ENCODE measurements at regions not wholly inside any gene's neighbourhood (a gene's known extent, or its start where the extent isn't known, plus 50 kb on each side); places are given as distances from the start of the nearest gene placed in this dataset.

DNA sequence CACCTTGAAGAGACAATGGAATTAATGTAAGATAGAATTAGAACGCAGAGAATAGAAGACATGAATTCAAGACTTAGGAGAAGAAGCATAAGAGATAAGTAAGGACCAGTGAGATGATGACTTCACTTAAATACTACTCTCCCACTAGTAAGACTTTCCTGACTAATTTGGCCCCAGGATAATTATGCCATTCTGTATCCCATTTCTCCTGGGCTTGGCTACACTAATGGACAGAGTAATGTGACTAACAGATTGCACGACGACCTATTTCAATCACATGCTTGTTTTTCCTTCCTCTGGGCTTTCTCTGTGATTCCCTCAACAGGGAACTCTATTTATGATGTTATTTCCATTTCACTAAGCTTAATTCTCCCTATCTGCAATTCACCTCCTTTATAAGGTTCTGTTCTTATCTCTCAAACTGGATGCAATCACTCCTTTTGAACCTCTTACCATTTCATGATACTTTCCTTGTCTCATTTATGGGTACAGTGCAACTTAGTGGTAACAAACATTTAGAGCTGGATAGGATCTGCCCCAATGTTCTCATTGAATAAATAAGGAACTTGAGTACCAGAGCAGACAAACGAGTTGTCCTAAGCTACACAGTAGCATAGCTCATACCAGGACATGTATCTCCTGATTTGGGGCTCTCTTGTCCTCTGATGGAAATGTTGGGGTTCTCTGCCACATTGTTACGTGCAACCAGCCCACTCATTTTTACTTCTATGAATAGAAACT is 102.7 kb downstream of the BTG1 start:
- no peaks in the 10 kb centered on the region for H3K79me2 ChIP-seq (ENCODE audit: insufficient read depth, low read depth)
- H4K20me1 ChIP-seq (ENCODE audit: insufficient read depth), result no peaks in the 10 kb centered on the region
- H2AFZ ChIP-seq (ENCODE audit: low read depth), result no peak overlapping the region
- no peak overlapping the region for H3K4me3 ChIP-seq (IDR thresholded peaks at IDR 0.05; ENCODE audit: insufficient read depth, low read depth, low read length)
- H3K4me1 ChIP-seq (ENCODE audit: low read depth, poor library complexity, severe bottlenecking), result no peaks in the 10 kb centered on the region
- no peak for TF ChIP-seq CTCF (conservative IDR thresholded peaks at IDR 0.05; ENCODE audit: low read depth, low read length)
- H3K9ac ChIP-seq, result no peak overlapping the region
- no peak overlapping the region for H3K4me2 ChIP-seq
- no peaks in the 10 kb centered on the region for H3K27me3 ChIP-seq (ENCODE audit: insufficient read depth, low read depth)
- no peak overlapping the region for H3K27ac ChIP-seq
- no peaks in the 10 kb centered on the region for H3K36me3 ChIP-seq (ENCODE audit: insufficient read depth)

GRCh38 chr12:92041742-92042141 is 103.9 kb downstream of the BTG1 start:
- H3K4me1 ChIP-seq (ENCODE audit: low read depth, poor library complexity, severe bottlenecking), result no peaks in the 10 kb centered on the region
- no peak overlapping the region for H3K4me2 ChIP-seq
- no peaks in the 10 kb centered on the region for H4K20me1 ChIP-seq (ENCODE audit: insufficient read depth)
- no peak overlapping the region for H2AFZ ChIP-seq (ENCODE audit: low read depth)
- no peaks in the 10 kb centered on the region for H3K36me3 ChIP-seq (ENCODE audit: insufficient read depth)
- no peak overlapping the region for H3K27ac ChIP-seq
- no peak overlapping the region for H3K9ac ChIP-seq
- H3K27me3 ChIP-seq (ENCODE audit: insufficient read depth, low read depth), result no peaks in the 10 kb centered on the region
- no peak for TF ChIP-seq CTCF (conservative IDR thresholded peaks at IDR 0.05; ENCODE audit: low read depth, low read length)
- H3K79me2 ChIP-seq (ENCODE audit: insufficient read depth, low read depth), result no peaks in the 10 kb centered on the region
- no peak overlapping the region for H3K4me3 ChIP-seq (IDR thresholded peaks at IDR 0.05; ENCODE audit: insufficient read depth, low read depth, low read length)

GRCh38 chr12:92039046-92039445 is 106.6 kb downstream of the BTG1 start:
- Histone ChIP-seq H3K27me3 (ENCODE audit: insufficient read depth, low read depth) (no peaks in the 10 kb centered on the region), H3K27ac (no peak overlapping the region), H3K4me1 (ENCODE audit: low read depth, poor library complexity, severe bottlenecking) (peaks cover 21% of the 10 kb centered on the region), H4K20me1 (ENCODE audit: insufficient read depth) (no peaks in the 10 kb centered on the region), H3K4me3 (IDR thresholded peaks at IDR 0.05; ENCODE audit: insufficient read depth, low read depth, low read length) (no peak overlapping the region), H3K79me2 (ENCODE audit: insufficient read depth, low read depth) (no peaks in the 10 kb centered on the region), H3K36me3 (ENCODE audit: insufficient read depth) (no peaks in the 10 kb centered on the region), H3K9ac (no peak overlapping the region), H3K4me2 (no peak overlapping the region), H2AFZ (ENCODE audit: low read depth) (no peak overlapping the region)
- TF ChIP-seq CTCF (conservative IDR thresholded peaks at IDR 0.05; ENCODE audit: low read depth, low read length), result no peak

DNA sequence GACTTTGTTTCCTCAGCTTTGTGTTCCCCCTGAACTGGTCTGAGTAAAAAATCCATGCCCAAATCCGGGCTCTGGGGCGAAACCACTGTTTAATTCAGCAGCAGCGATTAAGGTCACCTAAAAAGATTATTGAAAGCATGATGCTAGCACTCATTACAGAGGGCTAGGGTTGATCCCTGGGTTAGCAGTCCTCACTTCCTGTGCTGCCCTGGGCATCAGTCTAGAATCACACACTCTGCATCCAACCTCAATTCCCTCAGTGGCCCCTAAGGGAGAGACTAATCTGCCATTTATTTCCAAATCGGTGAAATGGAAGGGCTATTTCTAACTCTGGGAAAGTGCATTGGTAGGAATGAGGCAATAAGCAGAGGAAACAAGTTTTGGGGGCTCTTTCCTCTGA is 107.2 kb downstream of the BTG1 start:
- peaks cover 23% of the 10 kb centered on the region for H3K4me1 ChIP-seq (ENCODE audit: low read depth, poor library complexity, severe bottlenecking)
- H3K9ac ChIP-seq, result no peak overlapping the region
- H3K4me3 ChIP-seq (IDR thresholded peaks at IDR 0.05; ENCODE audit: insufficient read depth, low read depth, low read length), result no peak overlapping the region
- no peak overlapping the region for H3K4me2 ChIP-seq
- no peaks in the 10 kb centered on the region for H3K36me3 ChIP-seq (ENCODE audit: insufficient read depth)
- H3K27me3 ChIP-seq (ENCODE audit: insufficient read depth, low read depth), result no peaks in the 10 kb centered on the region
- H2AFZ ChIP-seq (ENCODE audit: low read depth), result no peak overlapping the region
- H3K79me2 ChIP-seq (ENCODE audit: insufficient read depth, low read depth), result no peaks in the 10 kb centered on the region
- no peak for TF ChIP-seq CTCF (conservative IDR thresholded peaks at IDR 0.05; ENCODE audit: low read depth, low read length)
- H3K27ac ChIP-seq, result no peak overlapping the region
- no peaks in the 10 kb centered on the region for H4K20me1 ChIP-seq (ENCODE audit: insufficient read depth)

Data from KMS-11 (cell line).